ENCODE measurements at regions not wholly inside any gene's neighbourhood (a gene's known extent, or its start where the extent isn't known, plus 50 kb on each side); places are given as distances from the start of the nearest gene placed in this dataset.

GRCh38 chr6:16973051-16973450 lies 128.8 kb upstream of the STMND1 start:
- TF ChIP-seq BHLHE40 (IDR thresholded peaks at IDR 0.05; ENCODE audit: borderline replicate concordance in 1 of 2, low read depth in 2 of 2, low read length in 1 of 2): no peak
- no peak for TF ChIP-seq POLR2A (IDR thresholded peaks at IDR 0.05; ENCODE audit: low read depth, low read length)
- no peak for TF ChIP-seq SPI1 (IDR thresholded peaks at IDR 0.05; ENCODE audit: borderline replicate concordance, insufficient read depth, low read depth, low read length)
